ENCODE measurements at regions not wholly inside any gene's neighbourhood (a gene's known extent, or its start where the extent isn't known, plus 50 kb on each side); places are given as distances from the start of the nearest gene placed in this dataset.

DNA sequence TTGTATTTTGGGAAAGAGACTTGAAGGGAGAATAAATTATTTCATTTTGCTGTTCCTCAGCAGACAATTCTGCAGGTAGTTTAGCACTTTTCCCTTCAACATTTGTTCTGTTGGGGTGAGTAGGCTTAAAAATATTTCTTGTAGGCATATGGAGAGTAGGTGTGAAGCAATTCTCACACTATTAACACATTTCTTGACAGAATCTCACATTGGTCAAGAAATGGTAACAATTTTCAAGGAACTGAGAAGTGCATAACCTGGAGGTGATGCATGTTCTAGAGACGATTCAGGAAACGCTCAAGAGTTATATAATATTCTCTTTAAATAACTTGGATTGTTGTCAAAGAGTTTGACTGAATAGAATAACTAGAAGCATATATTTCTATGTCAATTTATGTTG lies 658.2 kb downstream of the STIM2 start:
- TF ChIP-seq, protein P1, sequence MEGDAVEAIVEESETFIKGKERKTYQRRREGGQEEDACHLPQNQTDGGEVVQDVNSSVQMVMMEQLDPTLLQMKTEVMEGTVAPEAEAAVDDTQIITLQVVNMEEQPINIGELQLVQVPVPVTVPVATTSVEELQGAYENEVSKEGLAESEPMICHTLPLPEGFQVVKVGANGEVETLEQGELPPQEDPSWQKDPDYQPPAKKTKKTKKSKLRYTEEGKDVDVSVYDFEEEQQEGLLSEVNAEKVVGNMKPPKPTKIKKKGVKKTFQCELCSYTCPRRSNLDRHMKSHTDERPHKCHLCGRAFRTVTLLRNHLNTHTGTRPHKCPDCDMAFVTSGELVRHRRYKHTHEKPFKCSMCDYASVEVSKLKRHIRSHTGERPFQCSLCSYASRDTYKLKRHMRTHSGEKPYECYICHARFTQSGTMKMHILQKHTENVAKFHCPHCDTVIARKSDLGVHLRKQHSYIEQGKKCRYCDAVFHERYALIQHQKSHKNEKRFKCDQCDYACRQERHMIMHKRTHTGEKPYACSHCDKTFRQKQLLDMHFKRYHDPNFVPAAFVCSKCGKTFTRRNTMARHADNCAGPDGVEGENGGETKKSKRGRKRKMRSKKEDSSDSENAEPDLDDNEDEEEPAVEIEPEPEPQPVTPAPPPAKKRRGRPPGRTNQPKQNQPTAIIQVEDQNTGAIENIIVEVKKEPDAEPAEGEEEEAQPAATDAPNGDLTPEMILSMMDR (IDR thresholded peaks at IDR 0.05; ENCODE audit: insufficient read depth, low read length, missing control alignments): no peak
- DNase-seq (ENCODE audit: low read depth, low spot score): no peak
- CTCF ChIA-PET: no interaction called here
- H3K4me3 ChIP-seq (ENCODE audit: low read depth, low read length): no peak overlapping the region
- POLR2A ChIA-PET: no interaction called here

DNA sequence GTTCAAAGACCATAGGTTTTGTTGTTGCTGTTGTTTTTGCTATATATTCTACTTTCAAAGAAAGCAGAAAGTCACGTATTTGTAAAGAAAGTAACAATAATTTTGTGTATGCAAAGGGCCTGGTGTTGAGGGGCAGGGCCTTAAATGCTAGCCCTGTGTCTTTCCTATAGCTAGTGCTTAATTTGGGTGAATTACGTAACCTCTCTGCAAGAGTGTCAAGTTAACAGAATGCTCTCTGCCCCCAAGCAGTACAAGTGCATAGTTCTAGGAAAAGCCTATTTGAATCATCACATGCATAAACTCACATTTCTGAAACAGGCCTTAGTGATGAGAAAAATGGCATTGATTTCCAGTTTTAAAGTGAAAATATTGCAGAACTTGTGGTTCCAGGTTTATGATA lies 663.6 kb downstream of the STIM2 start:
- ChIA-PET POLR2A (no interaction called here), CTCF (no interaction called here)
- TF ChIP-seq, protein P1 (IDR thresholded peaks at IDR 0.05; ENCODE audit: insufficient read depth, low read length, missing control alignments): no peak
- no peak for DNase-seq (ENCODE audit: low read depth, low spot score)
- no peak overlapping the region for H3K4me3 ChIP-seq (ENCODE audit: low read depth, low read length)

DNA sequence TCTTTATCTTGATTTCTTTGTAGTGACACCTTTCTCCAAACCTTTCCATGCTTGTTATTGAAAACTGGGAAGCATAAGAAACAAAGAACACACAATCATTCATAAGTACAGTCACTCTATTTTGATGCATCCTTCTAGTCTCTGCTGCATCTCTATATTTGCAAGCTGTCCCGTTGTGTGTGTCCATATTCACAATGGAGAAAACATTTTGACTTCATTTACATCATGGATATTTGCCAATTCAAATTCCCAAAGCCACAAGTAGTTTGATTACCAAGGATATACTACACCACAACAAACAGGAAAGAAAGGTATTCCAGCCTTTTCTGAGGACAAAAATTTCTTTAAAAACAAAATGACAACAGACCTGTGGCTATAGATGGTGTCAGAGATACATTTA lies 673.8 kb downstream of the STIM2 start:
- no peak overlapping the region for H3K4me3 ChIP-seq (ENCODE audit: low read depth, low read length)
- CTCF ChIA-PET: no interaction called here
- POLR2A ChIA-PET: no interaction called here
- DNase-seq (ENCODE audit: low read depth, low spot score): no peak
- TF ChIP-seq, protein P1 (IDR thresholded peaks at IDR 0.05; ENCODE audit: insufficient read depth, low read length, missing control alignments): no peak

DNA sequence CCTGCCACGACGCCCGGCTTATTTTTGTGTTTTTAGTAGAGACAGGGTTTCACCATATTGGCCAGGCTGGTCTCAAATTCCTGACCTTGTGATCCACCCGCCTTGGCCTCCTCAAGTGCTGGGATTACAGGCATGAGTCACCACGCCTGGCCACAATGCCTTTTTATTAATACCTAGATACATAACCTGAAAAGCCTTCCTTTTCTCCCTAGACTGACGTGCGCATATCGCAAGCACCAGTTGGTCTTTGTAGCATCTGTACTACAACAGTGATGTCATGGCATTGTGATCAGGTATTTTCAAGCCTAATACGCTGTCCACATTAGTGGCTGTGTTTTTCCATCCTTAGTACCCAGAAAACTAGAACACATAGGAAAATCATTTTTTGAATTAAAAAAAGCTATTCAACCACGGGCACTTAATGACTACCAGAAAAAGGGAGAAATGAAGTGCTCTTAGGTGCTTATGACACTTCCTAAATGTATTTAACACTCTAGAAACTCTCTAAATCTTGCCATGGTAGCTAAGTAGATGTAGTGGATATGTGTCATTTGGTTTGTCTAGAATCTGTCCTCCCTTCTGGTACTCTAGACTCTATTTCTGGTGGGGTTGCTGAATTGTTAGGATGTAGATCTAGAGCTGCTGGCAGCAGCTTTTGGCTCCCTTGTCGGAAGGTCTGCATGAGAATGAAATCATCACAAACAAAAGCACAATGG lies 707.8 kb downstream of the STIM2 start:
- CTCF ChIA-PET: no interaction called here
- no peak overlapping the region for H3K4me3 ChIP-seq (ENCODE audit: low read depth, low read length)
- POLR2A ChIA-PET: no interaction called here
- TF ChIP-seq, protein P1 (IDR thresholded peaks at IDR 0.05; ENCODE audit: insufficient read depth, low read length, missing control alignments): no peak
- DNase-seq (ENCODE audit: low read depth, low spot score): no peak

DNA sequence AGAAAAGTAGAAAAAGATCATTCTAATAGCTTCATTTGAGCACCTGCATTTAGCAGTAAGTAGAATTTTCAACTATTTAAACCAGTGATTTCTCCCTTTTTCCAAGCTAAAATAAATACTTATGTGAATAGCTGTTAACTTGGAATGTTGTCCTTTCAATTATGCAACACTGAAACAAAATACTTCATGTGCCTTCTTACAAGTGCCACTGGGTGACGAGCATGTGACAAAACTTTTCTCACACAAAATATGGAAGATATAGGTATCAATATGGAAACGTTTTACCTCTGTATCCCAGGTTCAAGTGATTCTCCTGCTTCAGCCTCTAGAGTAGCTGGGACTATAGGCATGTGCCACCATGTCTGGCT lies 708.3 kb downstream of the STIM2 start:
- DNase-seq (ENCODE audit: low read depth, low spot score): no peak
- H3K4me3 ChIP-seq (ENCODE audit: low read depth, low read length): no peak overlapping the region
- ChIA-PET CTCF (no interaction called here), POLR2A (no interaction called here)
- TF ChIP-seq, protein P1 (IDR thresholded peaks at IDR 0.05; ENCODE audit: insufficient read depth, low read length, missing control alignments): no peak

DNA sequence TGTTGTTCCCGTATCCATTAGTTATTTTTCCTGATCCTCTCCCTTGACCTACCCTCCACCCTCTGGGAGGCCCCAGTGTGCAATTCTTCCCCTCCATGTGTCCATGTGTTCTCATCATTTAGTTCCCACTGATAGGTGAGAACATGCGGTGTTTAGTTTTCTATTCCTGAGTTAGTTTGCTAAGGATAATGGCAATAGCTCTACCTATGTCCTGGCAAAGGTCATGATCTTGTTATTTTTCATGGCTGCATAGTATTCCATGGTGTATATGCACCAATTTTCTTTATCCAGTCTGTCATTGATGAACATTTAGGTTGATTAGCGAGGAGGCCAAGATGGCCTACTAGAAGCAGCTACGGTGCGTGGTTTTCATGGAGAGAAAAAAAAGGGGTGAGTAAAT lies 714.1 kb downstream of the STIM2 start:
- no peak overlapping the region for H3K4me3 ChIP-seq (ENCODE audit: low read depth, low read length)
- CTCF ChIA-PET: no interaction called here
- DNase-seq (ENCODE audit: low read depth, low spot score): no peak
- POLR2A ChIA-PET: no interaction called here
- TF ChIP-seq, protein P1 (IDR thresholded peaks at IDR 0.05; ENCODE audit: insufficient read depth, low read length, missing control alignments): no peak
